DOHH2 (cell line): ENCODE measurements at regions not wholly inside any gene's neighbourhood (a gene's known extent, or its start where the extent isn't known, plus 50 kb on each side); places are given as distances from the start of the nearest gene placed in this dataset.

Experiments
- H3F3A ChIP-seq: fragments of 200-600 bp; sonication (generic), shearing (Covaris generic); 2 replicates; pipeline ENCODE4 v1.6.0; 2016; ENCODE audit warnings: antibody characterized with exemption, mild to moderate bottlenecking; ENCODE audit not compliant: control insufficient read depth, insufficient read depth
- H3K27ac ChIP-seq: fragments of 200-600 bp; sonication (generic); 2 replicates; pipeline ENCODE4 v1.5.1; 2014; ENCODE audit warnings: low read depth, mild to moderate bottlenecking, low read length, moderate library complexity
- H3K27me3 ChIP-seq: fragments of 200-600 bp; sonication (generic); 2 replicates; pipeline ENCODE4 v1.6.1; 2014; ENCODE audit warnings: mild to moderate bottlenecking, low read length, mixed read lengths; ENCODE audit not compliant: control insufficient read depth
- H3K36me3 ChIP-seq: fragments of 200-600 bp; sonication (generic); 2 replicates; pipeline ENCODE4 v1.6.1; 2014; ENCODE audit warnings: mild to moderate bottlenecking, low read length, moderate library complexity, mixed read lengths; ENCODE audit not compliant: control insufficient read depth
- H3K4me1 ChIP-seq: fragments of 200-600 bp; sonication (generic); 2 replicates; pipeline ENCODE4 v1.6.1; 2014; ENCODE audit warnings: mild to moderate bottlenecking, low read length, mixed read lengths; ENCODE audit not compliant: control insufficient read depth
- H3K4me2 ChIP-seq: fragments of 200-600 bp; sonication (generic); 2 replicates; pipeline ENCODE4 v1.6.0; 2014; ENCODE audit warnings: mild to moderate bottlenecking, low read length, moderate library complexity
- H3K4me3 ChIP-seq: fragments of 200-600 bp; sonication (generic); 2 replicates; pipeline ENCODE4 v1.5.1; 2014; ENCODE audit warnings: mild to moderate bottlenecking, low read length, mixed read lengths
- H3K79me2 ChIP-seq: fragments of 200-600 bp; sonication (generic); 2 replicates; pipeline ENCODE4 v1.6.1; 2014; ENCODE audit warnings: mild to moderate bottlenecking, low read length, mixed read lengths; ENCODE audit not compliant: control insufficient read depth
- H3K9me2 ChIP-seq: fragments of 200-600 bp; sonication (generic); replicated peaks from 2 replicates; pipeline ENCODE4 v1.6.1; 2014; ENCODE audit warnings: mild to moderate bottlenecking, low read length, mixed read lengths; ENCODE audit not compliant: control insufficient read depth
- H3K9me3 ChIP-seq: fragments of 200-600 bp; sonication (generic); 2 replicates; pipeline ENCODE4 v1.6.1; 2014; ENCODE audit warnings: antibody characterized with exemption, low read length, mixed read lengths; ENCODE audit not compliant: control insufficient read depth, insufficient read depth
- H4K20me1 ChIP-seq: fragments of 200-600 bp; sonication (generic); 2 replicates; pipeline ENCODE4 v1.6.0; 2014; ENCODE audit warnings: low read depth, mild to moderate bottlenecking, antibody characterized with exemption, low read length, moderate library complexity; ENCODE audit not compliant: control insufficient read depth, insufficient read depth
- EZH2phosphoT487 ChIP-seq: fragments of 200-600 bp; sonication (generic); IDR thresholded peaks from 2 replicates; pipeline ENCODE4 v1.6.1; 2017; ENCODE audit warnings: borderline replicate concordance, mild to moderate bottlenecking, antibody characterized with exemption, low read length, moderate library complexity, mixed read lengths
- TF ChIP-seq, protein P1 (sequence below): fragments of 200-600 bp; sonication (generic); IDR thresholded peaks from one replicate; pipeline ENCODE4 v1.5.1; 2014; ENCODE audit warnings: antibody characterized with exemption, mild to moderate bottlenecking, low read depth, low read length; ENCODE audit not compliant: poor library complexity, severe bottlenecking

DNA sequence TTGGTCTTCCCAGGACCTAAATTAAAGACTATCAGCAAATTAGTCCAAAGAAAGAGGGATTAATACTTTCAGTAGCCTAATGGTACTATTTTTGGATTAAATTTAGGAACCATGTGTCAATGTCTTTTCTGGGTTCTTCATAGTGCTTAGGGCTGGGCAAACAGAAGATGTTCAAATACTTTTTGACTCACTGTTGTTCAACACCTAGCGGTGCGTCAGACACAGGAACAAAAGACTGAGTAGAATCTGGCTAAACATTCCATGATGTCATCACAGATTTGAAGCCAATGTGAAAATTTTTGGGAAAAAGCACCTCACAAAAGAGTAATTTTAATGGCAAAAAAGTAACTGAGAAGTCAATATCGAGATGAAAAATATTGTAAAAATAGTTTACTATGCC lies 544.4 kb downstream of the EFNA5 start:
- Histone ChIP-seq H3K27ac (no peak overlapping the region), H3K36me3 (no peaks in the 10 kb centered on the region), H4K20me1 (no peaks in the 10 kb centered on the region), H3F3A (no peaks in the 10 kb centered on the region), H3K4me2 (no peak overlapping the region), H3K79me2 (no peaks in the 10 kb centered on the region), H3K27me3 (no peaks in the 10 kb centered on the region), H3K9me2 (no peaks in the 10 kb centered on the region), H3K4me3 (no peak overlapping the region), H3K9me3 (no peaks in the 10 kb centered on the region), H3K4me1 (no peaks in the 10 kb centered on the region)
- TF ChIP-seq EZH2phosphoT487, result no peak
- TF ChIP-seq, protein P1, sequence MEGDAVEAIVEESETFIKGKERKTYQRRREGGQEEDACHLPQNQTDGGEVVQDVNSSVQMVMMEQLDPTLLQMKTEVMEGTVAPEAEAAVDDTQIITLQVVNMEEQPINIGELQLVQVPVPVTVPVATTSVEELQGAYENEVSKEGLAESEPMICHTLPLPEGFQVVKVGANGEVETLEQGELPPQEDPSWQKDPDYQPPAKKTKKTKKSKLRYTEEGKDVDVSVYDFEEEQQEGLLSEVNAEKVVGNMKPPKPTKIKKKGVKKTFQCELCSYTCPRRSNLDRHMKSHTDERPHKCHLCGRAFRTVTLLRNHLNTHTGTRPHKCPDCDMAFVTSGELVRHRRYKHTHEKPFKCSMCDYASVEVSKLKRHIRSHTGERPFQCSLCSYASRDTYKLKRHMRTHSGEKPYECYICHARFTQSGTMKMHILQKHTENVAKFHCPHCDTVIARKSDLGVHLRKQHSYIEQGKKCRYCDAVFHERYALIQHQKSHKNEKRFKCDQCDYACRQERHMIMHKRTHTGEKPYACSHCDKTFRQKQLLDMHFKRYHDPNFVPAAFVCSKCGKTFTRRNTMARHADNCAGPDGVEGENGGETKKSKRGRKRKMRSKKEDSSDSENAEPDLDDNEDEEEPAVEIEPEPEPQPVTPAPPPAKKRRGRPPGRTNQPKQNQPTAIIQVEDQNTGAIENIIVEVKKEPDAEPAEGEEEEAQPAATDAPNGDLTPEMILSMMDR, result no peak

DNA sequence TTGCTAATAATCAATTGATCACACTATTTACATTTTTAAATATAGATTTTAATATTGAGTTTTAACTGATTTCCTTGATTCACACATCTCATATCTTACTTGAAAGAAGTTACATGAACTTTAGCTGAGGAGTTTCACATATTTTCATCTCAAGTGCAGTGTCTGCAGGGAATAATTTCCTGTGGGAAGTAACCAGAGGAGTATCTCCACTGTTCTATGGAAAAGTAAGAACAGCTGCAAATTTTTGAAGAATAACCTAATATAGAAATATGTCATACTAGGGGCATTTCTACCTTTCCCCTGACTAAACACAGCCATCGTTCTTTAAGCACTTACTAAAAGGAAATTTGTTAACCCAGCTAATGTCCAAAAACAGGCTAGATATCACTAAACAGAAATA lies 546.4 kb downstream of the EFNA5 start:
- Histone ChIP-seq H3K4me1 (no peaks in the 10 kb centered on the region), H3K27ac (no peak overlapping the region), H3K36me3 (no peaks in the 10 kb centered on the region), H3K27me3 (no peaks in the 10 kb centered on the region), H3K9me2 (no peaks in the 10 kb centered on the region), H3F3A (no peaks in the 10 kb centered on the region), H3K4me3 (no peak overlapping the region), H3K9me3 (no peaks in the 10 kb centered on the region), H4K20me1 (no peaks in the 10 kb centered on the region), H3K4me2 (no peak overlapping the region), H3K79me2 (no peaks in the 10 kb centered on the region)
- no peak for TF ChIP-seq EZH2phosphoT487
- TF ChIP-seq, protein P1, result no peak

DNA sequence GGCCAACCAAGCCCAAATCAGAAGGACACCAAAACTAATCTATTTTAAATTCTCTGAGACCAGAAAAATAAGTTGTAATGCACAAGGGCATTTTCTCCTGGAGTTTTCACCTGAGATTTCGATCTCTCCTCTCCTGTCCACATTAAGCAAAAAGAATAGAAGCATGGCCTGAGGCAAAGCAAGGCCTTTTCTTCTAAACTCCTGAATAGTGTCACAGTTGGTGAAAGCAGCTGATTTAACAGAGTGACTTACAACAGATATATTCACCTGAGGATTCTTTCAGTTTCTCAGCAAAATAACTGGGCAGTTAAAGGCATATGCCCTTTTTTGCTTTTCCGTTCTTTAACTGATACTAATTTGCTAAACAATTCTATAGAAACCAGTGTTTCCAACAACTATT lies 547.7 kb downstream of the EFNA5 start:
- no peak overlapping the region for H3K4me3 ChIP-seq
- no peaks in the 10 kb centered on the region for H3K36me3 ChIP-seq
- no peak overlapping the region for H3K27ac ChIP-seq
- no peaks in the 10 kb centered on the region for H4K20me1 ChIP-seq
- H3K4me2 ChIP-seq, result no peak overlapping the region
- H3K27me3 ChIP-seq, result no peaks in the 10 kb centered on the region
- no peaks in the 10 kb centered on the region for H3F3A ChIP-seq
- H3K9me3 ChIP-seq, result no peaks in the 10 kb centered on the region
- no peaks in the 10 kb centered on the region for H3K79me2 ChIP-seq
- no peak for TF ChIP-seq EZH2phosphoT487
- TF ChIP-seq, protein P1, result no peak
- H3K4me1 ChIP-seq, result no peaks in the 10 kb centered on the region
- H3K9me2 ChIP-seq, result no peaks in the 10 kb centered on the region
